SHP77 (cell line): ENCODE measurements at regions not wholly inside any gene's neighbourhood (a gene's known extent, or its start where the extent isn't known, plus 50 kb on each side); places are given as distances from the start of the nearest gene placed in this dataset.
A peak's percentile ranks its signal among the peaks of the same experiment; 100 is the strongest.
"Not testable (repeated sequence)": the region's sequence is repeated elsewhere in the genome, so short reads cannot be mapped to it uniquely, and the experiment has no call there.

Source experiments
- DNase-seq, 2 experiments: peaks; one replicate each; lab custom pipeline; 2025; lab: John Stamatoyannopoulos, UW

- DNase-seq, result no peak
Observed at GRCh38 chr2:31813016-31813415, 197.8 kb downstream of the MEMO1 start.

- peak in 1 of 2 experiments; percentile 6 for DNase-seq
Observed at GRCh38 chr2:31812051-31812798, 198.6 kb downstream of the MEMO1 start.

- no peak for DNase-seq
Observed at GRCh38 chr2:31811482-31811881, 199.3 kb downstream of the MEMO1 start.

GRCh38 chr2:31810200-31810917 lies 200.4 kb downstream of the MEMO1 start:
- no peak for DNase-seq

DNA sequence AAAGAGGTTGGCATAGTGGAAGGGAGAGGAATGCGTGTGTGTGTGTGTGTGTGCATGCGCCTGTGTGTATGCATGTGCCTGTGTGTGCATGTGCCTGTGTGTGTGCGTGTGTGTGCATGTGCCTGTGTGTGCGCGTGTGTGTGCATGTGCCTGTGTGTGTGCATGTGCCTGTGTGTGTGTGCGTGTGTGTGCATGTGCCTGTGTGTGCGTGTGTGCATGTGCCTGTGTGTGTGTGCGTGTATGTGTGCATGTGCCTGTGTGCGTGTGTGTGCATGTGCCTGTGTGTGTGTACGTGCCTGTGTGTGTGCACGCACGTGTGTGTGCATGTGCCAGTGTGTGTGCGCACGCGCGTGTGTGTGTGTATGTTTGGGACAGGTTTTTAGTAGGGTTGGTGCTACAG lies 205.1 kb downstream of the MEMO1 start:
- DNase-seq, result no peak

- DNase-seq, result not testable (repeated sequence)
Observed at GRCh38 chr2:31803481-31804153, 207.2 kb downstream of the MEMO1 start.

- no peak for DNase-seq
Observed at GRCh38 chr2:31802711-31803110, 208.1 kb downstream of the MEMO1 start.

GRCh38 chr2:31799282-31799681 lies 211.5 kb downstream of the MEMO1 start:
- DNase-seq, result not testable (repeated sequence)

- DNase-seq, result no peak
Observed at GRCh38 chr2:31788273-31788672, 207.5 kb upstream of the SRD5A2 start.

GRCh38 chr2:31785876-31786275 lies 205.1 kb upstream of the SRD5A2 start:
- DNase-seq, result no peak

- DNase-seq, result no peak
Observed at GRCh38 chr2:31784868-31785267, 204.1 kb upstream of the SRD5A2 start.

- DNase-seq, result not testable (repeated sequence)
Observed at GRCh38 chr2:31783446-31784091, 202.8 kb upstream of the SRD5A2 start.

DNA sequence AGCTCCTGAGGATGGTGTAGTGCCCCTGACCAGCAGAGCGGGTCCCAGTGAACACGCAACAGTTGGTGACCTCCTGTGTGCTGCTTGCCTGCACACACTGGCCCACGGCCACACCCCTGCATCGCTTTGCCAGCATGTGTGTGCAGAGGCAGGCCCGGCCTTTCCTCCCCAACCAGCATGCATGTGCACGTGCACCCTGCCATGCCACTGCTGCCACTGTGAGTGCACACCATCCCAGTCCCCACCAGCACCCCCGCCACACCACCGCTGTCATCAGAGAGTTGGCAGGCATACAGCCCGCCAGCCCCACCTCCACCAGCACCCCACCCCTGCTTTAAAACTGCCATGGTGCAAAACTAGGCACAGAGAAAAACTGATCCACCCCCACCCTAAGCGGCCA lies 197.4 kb upstream of the SRD5A2 start:
- no peak for DNase-seq

DNA sequence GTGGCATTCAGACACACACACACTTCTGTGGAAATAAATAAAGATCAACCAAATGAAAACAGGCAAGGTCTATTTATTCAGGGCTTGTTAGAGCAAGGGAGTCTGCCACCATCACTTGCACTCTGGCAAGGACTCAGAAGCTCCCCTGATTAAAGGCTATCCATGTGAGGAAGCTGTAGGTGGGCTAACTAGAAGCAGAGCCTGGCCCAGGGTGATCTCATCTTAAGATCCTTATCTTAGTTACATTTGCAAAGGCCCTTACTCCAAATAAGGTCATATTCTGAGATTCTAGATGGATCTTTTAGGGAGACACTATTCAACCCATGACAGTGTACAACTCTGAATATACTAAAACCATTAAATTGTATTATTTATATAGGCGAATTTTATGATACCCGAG lies 190.0 kb upstream of the SRD5A2 start:
- no peak for DNase-seq

GRCh38 chr2:31765078-31765945 lies 184.6 kb upstream of the SRD5A2 start:
- no peak for DNase-seq

DNA sequence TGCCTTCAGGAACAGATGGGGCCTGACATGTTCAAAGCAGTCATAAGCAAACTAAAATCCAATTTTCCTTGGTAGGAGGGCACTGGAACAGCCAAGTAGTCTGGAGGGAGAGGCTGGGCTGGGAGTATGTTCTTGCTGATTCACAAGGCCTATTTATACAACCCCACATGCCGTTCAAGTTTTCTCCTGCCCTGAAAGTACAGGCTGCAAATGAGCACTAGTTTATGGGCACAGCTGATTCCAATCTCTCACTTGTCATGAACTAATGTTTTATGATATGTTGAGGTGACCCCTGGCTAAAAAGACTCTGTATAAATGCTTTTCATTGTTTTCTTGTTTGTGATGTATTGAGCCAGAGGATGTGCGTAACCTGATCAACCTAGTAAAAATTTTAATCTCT lies 183.4 kb upstream of the SRD5A2 start:
- DNase-seq, result no peak

DNA sequence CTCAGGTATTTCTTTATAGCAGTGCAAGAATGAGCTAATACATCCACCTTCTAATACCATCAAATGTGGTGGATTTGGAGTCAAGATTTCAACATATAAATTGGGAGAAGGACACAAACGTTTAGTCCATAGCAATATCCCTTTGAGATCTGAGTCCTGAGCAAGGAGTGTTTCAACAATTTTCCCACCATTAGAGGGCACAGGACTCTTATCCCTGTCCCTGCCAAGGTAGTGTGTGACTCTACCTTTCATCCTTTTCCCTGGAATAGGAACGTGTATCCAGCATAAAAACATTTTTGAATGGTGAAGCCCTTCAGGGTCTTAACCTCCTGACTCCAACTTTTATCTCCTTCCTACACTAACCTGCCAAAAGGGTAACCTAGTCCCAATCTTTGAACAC lies 181.3 kb upstream of the SRD5A2 start:
- no peak for DNase-seq

GRCh38 chr2:31757351-31757750 lies 176.6 kb upstream of the SRD5A2 start:
- not testable (repeated sequence) for DNase-seq

GRCh38 chr2:31748746-31749145 lies 168.0 kb upstream of the SRD5A2 start:
- not testable (repeated sequence) for DNase-seq

GRCh38 chr2:31748041-31748440 lies 167.3 kb upstream of the SRD5A2 start:
- DNase-seq, result no peak

DNA sequence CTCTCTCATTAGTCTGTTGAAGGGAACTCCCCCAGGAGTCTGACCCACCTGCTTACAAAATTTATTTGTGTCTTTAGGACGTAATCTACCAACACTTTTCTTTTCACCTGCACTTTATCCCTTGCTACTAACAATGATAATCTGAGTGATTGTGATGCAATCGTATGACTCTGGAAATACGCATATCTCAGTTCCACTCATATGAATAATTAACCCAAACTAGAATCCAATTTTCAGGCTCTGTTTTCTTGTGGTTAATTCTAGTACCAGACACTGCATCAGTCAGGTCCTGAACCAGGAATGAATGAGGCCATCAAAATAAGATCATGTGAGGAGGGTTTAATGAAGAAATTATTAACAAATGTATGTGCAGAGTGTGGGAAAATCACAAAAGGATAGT lies 158.4 kb upstream of the SRD5A2 start:
- no peak for DNase-seq
